ENCODE measurements at regions not wholly inside any gene's neighbourhood (a gene's known extent, or its start where the extent isn't known, plus 50 kb on each side); places are given as distances from the start of the nearest gene placed in this dataset.
A peak's percentile ranks its signal among the peaks of the same experiment; 100 is the strongest.

- DNase-seq (ENCODE audit: low spot score): no peak
- intact Hi-C loops (cut with DNase I): no loop called here
These were observed 68.9 kb upstream of the KDM7A start for GRCh38 chr7:140245611-140246105.

- peak; percentile 85 for DNase-seq (ENCODE audit: low spot score)
- intact Hi-C loops (cut with DNase I): no loop called here
These were observed 65.6 kb upstream of the KDM7A start for GRCh38 chr7:140242057-140243031.

GRCh38 chr7:140239653-140239935, 62.8 kb upstream of the KDM7A start:
- DNase-seq (ENCODE audit: low spot score): no peak
- intact Hi-C loops (cut with DNase I): no loop called here

- DNase-seq (ENCODE audit: low spot score): no peak
- intact Hi-C loops (cut with DNase I): no loop called here
These were observed 62.2 kb upstream of the KDM7A start for GRCh38 chr7:140238778-140239652.

GRCh38 chr7:140237390-140237789, 60.6 kb upstream of the KDM7A start:
- intact Hi-C loops (cut with DNase I): no loop called here
- no peak for DNase-seq (ENCODE audit: low spot score)

GRCh38 chr7:140236626-140237025, 59.8 kb upstream of the KDM7A start:
- intact Hi-C loops (cut with DNase I): no loop called here
- no peak for DNase-seq (ENCODE audit: low spot score)

- no peak for DNase-seq (ENCODE audit: low spot score)
- intact Hi-C loops (cut with DNase I): no loop called here
These were observed 58.3 kb upstream of the KDM7A start for GRCh38 chr7:140235114-140235513.

- intact Hi-C loops (cut with DNase I): no loop called here
- no peak for DNase-seq (ENCODE audit: low spot score)
These were observed 56.5 kb upstream of the KDM7A start for GRCh38 chr7:140232957-140233917.

GRCh38 chr7:140231771-140232491, 55.1 kb upstream of the KDM7A start:
- no peak for DNase-seq (ENCODE audit: low spot score)
- intact Hi-C loops (cut with DNase I): no loop called here

GRCh38 chr7:140230861-140231770, 54.3 kb upstream of the KDM7A start:
- intact Hi-C loops (cut with DNase I): no loop called here

GRCh38 chr7:140230516-140230860, 53.7 kb upstream of the KDM7A start:
- peak; percentile 86 for DNase-seq (ENCODE audit: low spot score)
- intact Hi-C loops (cut with DNase I): no loop called here

More at GRCh38 chr7:140230861-140231770, 54.3 kb upstream of the KDM7A start:
- peak; percentile 79 for DNase-seq (ENCODE audit: low spot score)

GRCh38 chr7:140229591-140230515, 53.1 kb upstream of the KDM7A start:
- intact Hi-C loops (cut with DNase I): loop anchor here (5.0 kb wide), 1 partner anchor 53 kb away; the partner anchor contains the start of gene KDM7A
- DNase-seq (ENCODE audit: low spot score): no peak

GRCh38 chr7:140229101-140229525, 52.3 kb upstream of the KDM7A start:
- intact Hi-C loops (cut with DNase I): loop anchor here (5.0 kb wide), 1 partner anchor 52 kb away; the partner anchor contains the start of gene KDM7A
- no peak for DNase-seq (ENCODE audit: low spot score)

All from cardiac septum (tissue), 1 donor.